PC-9 (cell line): ENCODE measurements at regions not wholly inside any gene's neighbourhood (a gene's known extent, or its start where the extent isn't known, plus 50 kb on each side); places are given as distances from the start of the nearest gene placed in this dataset.
"Not testable (repeated sequence)": the region's sequence is repeated elsewhere in the genome, so short reads cannot be mapped to it uniquely, and the experiment has no call there.

Experiments used
- BruUV-seq: library from RNA; stranded (reverse); fragments of 400-500 nt; replicated peaks from 2 replicates; lab custom pipeline; 2021; lab: Mats Ljungman, UMichigan
- CTCF ChIA-PET: fragments of 300-600 bp; sonication (Branson Sonifier 250); formaldehyde crosslinking; loops from one replicate; lab custom pipeline; 2022; ENCODE audit warnings: antibody characterized with exemption; lab: Charles Lee
- POLR2A ChIA-PET: fragments of 300-600 bp; sonication (Branson Sonifier 250); formaldehyde crosslinking; loops from one replicate; lab custom pipeline; 2022; ENCODE audit warnings: antibody characterized with exemption; ENCODE audit not compliant: unreplicated experiment; lab: Charles Lee
- DNase-seq, 2 experiments: peaks; one replicate each; pipeline versions ENCODE4 v3.0.0 to v3.0.0-alpha.2; 2015 to 2022; ENCODE audit warnings: mixed read lengths in 1 of 2
- H2AFZ ChIP-seq: fragments of 200-600 bp; sonication (generic); 2 replicates; pipeline ENCODE4 v1.8.1; 2017; ENCODE audit warnings: antibody characterized with exemption
- H3F3A ChIP-seq: fragments of 200-600 bp; sonication (generic); 2 replicates; pipeline ENCODE4 v1.8.1; 2017; ENCODE audit warnings: antibody characterized with exemption, mild to moderate bottlenecking, low read depth; ENCODE audit not compliant: insufficient read depth
- H3K27ac ChIP-seq: fragments of 200-600 bp; sonication (generic); 2 replicates; pipeline ENCODE4 v1.6.1; 2016; ENCODE audit warnings: mixed run types
- H3K27me3 ChIP-seq: fragments of 200-600 bp; sonication (generic); 2 replicates; pipeline ENCODE4 v1.6.1; 2016; ENCODE audit warnings: low read depth, mixed run types; ENCODE audit not compliant: insufficient read depth
- H3K36me3 ChIP-seq: fragments of 200-600 bp; sonication (generic); 2 replicates; pipeline ENCODE4 v1.6.1; 2016; ENCODE audit warnings: low read depth, mixed run types
- H3K4me1 ChIP-seq: fragments of 200-600 bp; sonication (generic); replicated peaks from 2 replicates; pipeline ENCODE4 v1.6.1; 2016; ENCODE audit warnings: mixed run types; ENCODE audit not compliant: insufficient read depth
- H3K4me2 ChIP-seq: fragments of 200-600 bp; sonication (generic); 2 replicates; pipeline ENCODE4 v1.6.1; 2017; ENCODE audit warnings: mixed run types
- H3K4me3 ChIP-seq: fragments of 200-600 bp; sonication (generic); 2 replicates; pipeline ENCODE4 v1.6.1; 2016; ENCODE audit warnings: mixed run types
- H3K79me2 ChIP-seq: fragments of 200-600 bp; sonication (generic); 2 replicates; pipeline ENCODE4 v1.6.1; 2017; ENCODE audit warnings: low read depth, mixed run types
- H3K9me2 ChIP-seq: fragments of 200-600 bp; sonication (generic); 2 replicates; pipeline ENCODE4 v1.8.1; 2017; ENCODE audit warnings: mild to moderate bottlenecking; ENCODE audit not compliant: insufficient read depth
- H3K9me3 ChIP-seq: fragments of 200-600 bp; sonication (generic); 2 replicates; pipeline ENCODE4 v1.8.1; 2016; ENCODE audit warnings: low read depth; ENCODE audit not compliant: insufficient read depth
- H4K20me1 ChIP-seq: fragments of 200-600 bp; sonication (generic); 2 replicates; pipeline ENCODE4 v1.8.1; 2017; ENCODE audit not compliant: insufficient read depth
- EZH2 ChIP-seq: fragments of 200-600 bp; sonication (generic); IDR thresholded peaks from 2 replicates; pipeline ENCODE4 v1.8.0; 2017; ENCODE audit warnings: antibody characterized with exemption, low read depth
- intact Hi-C: fragments of 100-400 bp; cut with micrococcal nuclease; formaldehyde crosslinking; loops from one replicate; pipeline ENCODE4 v1.10.0; 2022; ENCODE audit not compliant: unreplicated experiment
- TF ChIP-seq, protein P1 (sequence below): fragments of 200-600 bp; sonication (generic); conservative IDR thresholded peaks from 2 replicates; pipeline ENCODE4 v1.6.1; 2017; ENCODE audit warnings: mixed run types, antibody characterized with exemption, mild to moderate bottlenecking, moderate library complexity

DNA sequence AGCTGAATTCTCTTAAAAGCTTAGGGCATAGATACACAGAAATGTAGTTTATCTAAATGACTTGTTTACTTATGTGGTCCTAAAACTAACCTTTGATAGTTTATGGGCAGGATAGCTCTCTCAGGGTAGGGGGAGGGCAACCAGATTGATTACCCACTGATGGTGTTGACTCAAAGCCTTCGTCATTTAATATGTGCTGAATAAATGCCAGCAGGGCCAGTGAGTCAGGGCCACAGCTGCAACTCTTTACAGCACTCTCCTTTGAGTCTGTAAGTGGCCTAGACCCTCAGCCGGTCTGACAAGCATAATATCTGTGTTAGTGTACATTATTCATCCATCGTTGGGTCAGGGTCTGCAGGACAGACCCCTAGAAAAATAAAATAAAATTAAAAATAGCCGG, 128.5 kb downstream of the ZNF675 start:
- Histone ChIP-seq H3K4me3 (no peak overlapping the region), H3K4me1 (peaks cover 26% of the 10 kb centered on the region), H3K4me2 (no peak overlapping the region), H3K79me2 (no peaks in the 10 kb centered on the region), H3F3A (peaks cover 22% of the 10 kb centered on the region), H2AFZ (no peak overlapping the region), H4K20me1 (no peaks in the 10 kb centered on the region), H3K27me3 (no peaks in the 10 kb centered on the region), H3K9me3 (peaks cover 56% of the 10 kb centered on the region), H3K36me3 (peaks cover 4% of the 10 kb centered on the region; the same call in 1 of the 2 replicates), H3K27ac (no peak overlapping the region), H3K9me2 (no peaks in the 10 kb centered on the region)
- CTCF ChIA-PET, result no interaction called here
- no peak for TF ChIP-seq EZH2
- TF ChIP-seq, protein P1, sequence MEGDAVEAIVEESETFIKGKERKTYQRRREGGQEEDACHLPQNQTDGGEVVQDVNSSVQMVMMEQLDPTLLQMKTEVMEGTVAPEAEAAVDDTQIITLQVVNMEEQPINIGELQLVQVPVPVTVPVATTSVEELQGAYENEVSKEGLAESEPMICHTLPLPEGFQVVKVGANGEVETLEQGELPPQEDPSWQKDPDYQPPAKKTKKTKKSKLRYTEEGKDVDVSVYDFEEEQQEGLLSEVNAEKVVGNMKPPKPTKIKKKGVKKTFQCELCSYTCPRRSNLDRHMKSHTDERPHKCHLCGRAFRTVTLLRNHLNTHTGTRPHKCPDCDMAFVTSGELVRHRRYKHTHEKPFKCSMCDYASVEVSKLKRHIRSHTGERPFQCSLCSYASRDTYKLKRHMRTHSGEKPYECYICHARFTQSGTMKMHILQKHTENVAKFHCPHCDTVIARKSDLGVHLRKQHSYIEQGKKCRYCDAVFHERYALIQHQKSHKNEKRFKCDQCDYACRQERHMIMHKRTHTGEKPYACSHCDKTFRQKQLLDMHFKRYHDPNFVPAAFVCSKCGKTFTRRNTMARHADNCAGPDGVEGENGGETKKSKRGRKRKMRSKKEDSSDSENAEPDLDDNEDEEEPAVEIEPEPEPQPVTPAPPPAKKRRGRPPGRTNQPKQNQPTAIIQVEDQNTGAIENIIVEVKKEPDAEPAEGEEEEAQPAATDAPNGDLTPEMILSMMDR, result no peak
- BruUV-seq, result no TSS peak
- DNase-seq, result no peak
- POLR2A ChIA-PET, result no interaction called here
- intact Hi-C loops, result no loop called here

DNA sequence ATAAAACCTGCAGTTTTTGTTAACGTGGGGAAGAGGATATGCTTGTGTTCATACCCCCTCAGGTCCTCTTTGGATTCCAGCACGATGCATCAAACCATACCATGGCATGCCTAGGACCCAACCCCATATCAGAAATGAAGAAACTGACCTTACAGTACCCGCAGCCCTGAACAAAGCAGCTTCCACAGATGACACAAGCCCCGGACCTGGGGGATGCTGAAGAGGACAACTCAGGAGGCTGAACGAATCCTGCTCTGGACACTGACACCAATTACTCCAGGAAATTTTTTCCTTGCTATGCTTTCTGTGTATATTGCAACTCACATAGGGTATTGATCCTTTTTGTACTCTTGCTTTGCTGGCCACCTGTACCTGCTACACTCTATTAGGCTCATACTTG, 129.6 kb downstream of the ZNF675 start:
- Histone ChIP-seq H4K20me1 (no peaks in the 10 kb centered on the region), H3K4me3 (no peak overlapping the region), H3K79me2 (no peaks in the 10 kb centered on the region), H3K27ac (no peak overlapping the region), H3K27me3 (no peaks in the 10 kb centered on the region), H3F3A (peaks cover 22% of the 10 kb centered on the region), H3K4me2 (no peak overlapping the region), H3K36me3 (peaks cover 15% of the 10 kb centered on the region), H2AFZ (no peak overlapping the region), H3K4me1 (peaks cover 32% of the 10 kb centered on the region), H3K9me2 (no peaks in the 10 kb centered on the region), H3K9me3 (peaks cover 64% of the 10 kb centered on the region)
- no TSS peak for BruUV-seq
- DNase-seq, result no peak
- TF ChIP-seq, protein P1, result no peak
- no peak for TF ChIP-seq EZH2
- ChIA-PET POLR2A (no interaction called here), CTCF (no interaction called here)
- intact Hi-C loops, result no loop called here

DNA sequence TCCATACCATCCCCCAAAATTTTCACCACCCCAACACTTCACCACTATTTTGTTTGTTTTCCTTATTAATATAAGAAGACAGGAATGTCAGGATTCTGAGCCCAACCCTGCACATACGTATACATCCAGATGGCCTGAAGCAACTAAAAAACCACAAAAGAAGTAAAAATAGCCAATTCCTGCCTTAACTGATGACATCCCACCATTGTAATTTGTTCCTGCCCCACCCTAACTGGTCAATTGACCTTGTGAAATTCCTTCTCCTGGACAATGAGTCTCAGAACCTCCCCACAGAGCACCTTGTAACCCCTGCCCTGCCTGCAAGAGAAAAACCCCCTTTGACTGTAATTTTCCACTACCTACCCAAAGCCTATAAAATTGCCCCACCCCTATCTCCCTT, 132.5 kb downstream of the ZNF675 start:
- H3K27me3 ChIP-seq, result no peaks in the 10 kb centered on the region
- TF ChIP-seq, protein P1, result no peak
- TF ChIP-seq EZH2, result no peak
- peaks cover 55% of the 10 kb centered on the region for H3K4me1 ChIP-seq
- peaks cover 69% of the 10 kb centered on the region for H3K9me3 ChIP-seq
- H2AFZ ChIP-seq, result no peak overlapping the region
- peaks cover 41% of the 10 kb centered on the region for H3F3A ChIP-seq
- H3K4me2 ChIP-seq, result peak overlapping the region; percentile 52
- H3K9me2 ChIP-seq, result no peaks in the 10 kb centered on the region
- ChIA-PET POLR2A (no interaction called here), CTCF (no interaction called here)
- no peaks in the 10 kb centered on the region for H4K20me1 ChIP-seq
- no peak overlapping the region for H3K4me3 ChIP-seq
- 0 out of 2 replicates have a peak, but pooled peaks cover 4% of the 10 kb centered on the region for H3K79me2 ChIP-seq
- intact Hi-C loops, result loop anchor here (1.0 kb wide), 1 partner anchor 44 kb away; no protein-coding TSS in a partner anchor
- H3K36me3 ChIP-seq, result peaks cover 24% of the 10 kb centered on the region
- peak; percentile 51 to 96 for DNase-seq
- H3K27ac ChIP-seq, result peak overlapping the region; percentile 90
- BruUV-seq, result no TSS peak

DNA sequence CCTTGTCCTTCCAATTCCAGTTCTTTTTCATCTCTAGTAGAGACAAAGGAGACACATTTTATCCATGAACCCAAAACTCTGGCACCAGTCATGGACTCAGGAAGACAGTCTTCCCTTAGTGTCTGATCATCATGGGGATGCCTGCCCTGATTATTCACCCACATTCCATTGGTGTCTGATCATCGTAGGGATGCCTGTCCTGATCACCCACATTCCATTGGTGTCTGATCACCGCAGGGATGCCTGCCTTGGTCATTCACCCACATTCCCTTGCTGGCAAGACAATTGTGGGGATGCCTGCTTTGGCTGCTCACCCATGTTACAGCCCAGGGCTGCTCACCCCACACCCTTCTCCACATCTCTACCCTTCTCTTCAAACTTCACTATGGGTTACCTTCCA, 136.9 kb downstream of the ZNF675 start:
- CTCF ChIA-PET, H3K27me3 ChIP-seq, BruUV-seq, POLR2A ChIA-PET, H2AFZ ChIP-seq, H3K79me2 ChIP-seq, H3K9me2 ChIP-seq, H4K20me1 ChIP-seq: not testable (repeated sequence)
- H3K9me3 ChIP-seq, result peaks cover 69% of the 10 kb centered on the region
- peaks cover 62% of the 10 kb centered on the region for H3K4me1 ChIP-seq
- DNase-seq, result peak; percentile 85 to 95
- peak overlapping the region; percentile 99 for H3K27ac ChIP-seq
- intact Hi-C loops, result loop anchor here (1.0 kb wide), 2 partner anchors 40 to 211 kb away; no protein-coding TSS in a partner anchor
- H3F3A ChIP-seq, result peaks cover 46% of the 10 kb centered on the region
- peaks cover 20% of the 10 kb centered on the region for H3K36me3 ChIP-seq
- H3K4me3 ChIP-seq, result peak overlapping the region; percentile 40; the same call in 1 of the 2 replicates
- H3K4me2 ChIP-seq, result peak overlapping the region; percentile 73
